Thyroid gland (tissue), 4 donors: ENCODE measurements at regions not wholly inside any gene's neighbourhood (a gene's known extent, or its start where the extent isn't known, plus 50 kb on each side); places are given as distances from the start of the nearest gene placed in this dataset.

Experiments
- DNase-seq, 2 donors: peaks; one replicate each; pipeline ENCODE4 v3.0.0-alpha.2; 2019
- H3K27ac ChIP-seq, 3 donors: fragments of 200-600 bp; sonication (generic); 1 replicate in 2 of 3; 2 replicates in 1 of 3; pipeline ENCODE4 v1.5.1; 2016 to 2019; ENCODE audit warnings: mild to moderate bottlenecking in 1 of 3, moderate library complexity in 1 of 3
- H3K27me3 ChIP-seq: fragments of 200-600 bp; sonication (generic); one replicate; pipeline ENCODE4 v1.5.1; 2019
- H3K36me3 ChIP-seq, 2 donors: fragments of 200-600 bp; sonication (generic); one replicate each; pipeline ENCODE4 v1.5.1; 2016 to 2019
- H3K4me1 ChIP-seq, 2 donors: fragments of 200-600 bp; sonication (generic); one replicate each; pipeline ENCODE4 v1.5.1; 2017 to 2019
- H3K4me3 ChIP-seq, 3 donors: fragments of 200-600 bp; sonication (generic); replicated peaks in 1 of 3; 1 replicate in 2 of 3; 2 replicates in 1 of 3; pipeline ENCODE4 v1.5.1; 2016; ENCODE audit warnings: mild to moderate bottlenecking in 1 of 3
- H3K9me3 ChIP-seq: fragments of 200-600 bp; sonication (generic); one replicate; pipeline ENCODE4 v1.5.1; 2017
- POLR2A ChIP-seq, 2 donors: fragments of 450-650 bp; IDR thresholded peaks; one replicate each; pipeline ENCODE4 v1.6.1; 2017; ENCODE audit warnings: antibody characterized with exemption in 2 of 2, mild to moderate bottlenecking in 2 of 2, moderate library complexity in 1 of 2
- WGBS, 2 donors: methylation state at CpG; one replicate each; pipeline ENCODE4 v1.1.5; 2017; 5-methylcytosine and 5-hydroxymethylcytosine counted together
- intact Hi-C: fragments of 100-400 bp; cut with DNase I; formaldehyde crosslinking; loops from one replicate; pipeline ENCODE4 v1.15.1; 2023
- TF ChIP-seq, protein P1 (sequence below), 6 experiments: fragments of 200-600 bp in 3 of 6; fragments of 450-650 bp in 3 of 6; sonication (generic) in 3 of 6; IDR thresholded peaks; one replicate each; pipeline ENCODE4 v1.5.1; 2016 to 2019; ENCODE audit warnings: antibody characterized with exemption in 6 of 6, mild to moderate bottlenecking in 2 of 6, inconsistent platforms in 1 of 6, moderate library complexity in 1 of 6

DNA sequence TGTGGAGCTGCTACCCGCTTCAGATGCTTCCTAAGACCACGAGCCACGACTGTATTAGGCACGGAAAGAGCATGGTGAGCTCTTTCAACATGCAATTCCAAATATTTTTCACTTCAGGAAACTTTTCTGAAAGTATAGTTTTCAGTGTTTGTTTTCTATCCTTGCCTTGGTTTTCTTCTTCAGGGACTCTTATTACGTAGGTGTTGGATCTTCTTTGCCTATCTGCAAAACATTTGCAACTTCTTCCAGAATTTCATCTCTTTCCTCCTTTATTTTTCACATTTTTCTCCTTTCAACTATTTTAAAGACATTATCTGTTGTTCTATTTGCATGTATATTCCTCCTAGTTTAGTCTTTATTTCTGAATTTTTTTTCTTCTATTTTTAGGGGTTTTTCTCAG lies 148.9 kb upstream of the LSM14A start:
- Histone ChIP-seq H3K27ac (no peak overlapping the region), H3K27me3 (no peaks in the 10 kb centered on the region), H3K9me3 (no peaks in the 10 kb centered on the region), H3K4me1 (no peaks in the 10 kb centered on the region), H3K36me3 (no peaks in the 10 kb centered on the region), H3K4me3 (no peak overlapping the region)
- WGBS, 2 donors: 85 to 88% methylated on average over 5 of the region's 5 CpGs
- no peak for DNase-seq
- intact Hi-C loops: no loop called here
- no peak for TF ChIP-seq POLR2A (IDR thresholded peaks at IDR 0.05)
- TF ChIP-seq, protein P1, sequence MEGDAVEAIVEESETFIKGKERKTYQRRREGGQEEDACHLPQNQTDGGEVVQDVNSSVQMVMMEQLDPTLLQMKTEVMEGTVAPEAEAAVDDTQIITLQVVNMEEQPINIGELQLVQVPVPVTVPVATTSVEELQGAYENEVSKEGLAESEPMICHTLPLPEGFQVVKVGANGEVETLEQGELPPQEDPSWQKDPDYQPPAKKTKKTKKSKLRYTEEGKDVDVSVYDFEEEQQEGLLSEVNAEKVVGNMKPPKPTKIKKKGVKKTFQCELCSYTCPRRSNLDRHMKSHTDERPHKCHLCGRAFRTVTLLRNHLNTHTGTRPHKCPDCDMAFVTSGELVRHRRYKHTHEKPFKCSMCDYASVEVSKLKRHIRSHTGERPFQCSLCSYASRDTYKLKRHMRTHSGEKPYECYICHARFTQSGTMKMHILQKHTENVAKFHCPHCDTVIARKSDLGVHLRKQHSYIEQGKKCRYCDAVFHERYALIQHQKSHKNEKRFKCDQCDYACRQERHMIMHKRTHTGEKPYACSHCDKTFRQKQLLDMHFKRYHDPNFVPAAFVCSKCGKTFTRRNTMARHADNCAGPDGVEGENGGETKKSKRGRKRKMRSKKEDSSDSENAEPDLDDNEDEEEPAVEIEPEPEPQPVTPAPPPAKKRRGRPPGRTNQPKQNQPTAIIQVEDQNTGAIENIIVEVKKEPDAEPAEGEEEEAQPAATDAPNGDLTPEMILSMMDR (IDR thresholded peaks at IDR 0.05): no peak

DNA sequence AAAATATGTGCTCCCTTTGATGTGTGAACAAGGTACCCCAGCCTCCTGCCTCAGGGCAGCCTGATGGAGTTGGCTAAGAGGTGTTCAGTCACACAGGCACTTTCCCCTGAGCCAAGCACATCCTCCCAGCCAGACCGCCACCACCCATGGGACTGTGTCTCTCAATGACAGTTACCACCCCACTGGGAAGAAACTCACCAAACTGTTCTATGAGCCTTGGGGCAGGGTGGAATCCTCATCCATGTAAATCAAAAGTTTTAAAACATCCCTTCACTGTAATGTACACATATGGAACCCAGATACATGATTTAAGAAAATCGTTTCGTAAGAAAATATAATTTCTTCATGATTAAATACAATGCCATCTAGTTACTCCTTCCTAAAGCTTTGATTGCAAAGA lies 138.4 kb upstream of the LSM14A start:
- Histone ChIP-seq H3K36me3 (no peaks in the 10 kb centered on the region), H3K27ac (no peak overlapping the region), H3K27me3 (no peaks in the 10 kb centered on the region), H3K4me1 (no peaks in the 10 kb centered on the region), H3K9me3 (no peaks in the 10 kb centered on the region), H3K4me3 (no peak overlapping the region)
- WGBS, 2 donors: 91 to 92% methylated on average over 3 of the region's 3 CpGs
- no peak for DNase-seq
- TF ChIP-seq POLR2A (IDR thresholded peaks at IDR 0.05): no peak
- intact Hi-C loops: no loop called here

DNA sequence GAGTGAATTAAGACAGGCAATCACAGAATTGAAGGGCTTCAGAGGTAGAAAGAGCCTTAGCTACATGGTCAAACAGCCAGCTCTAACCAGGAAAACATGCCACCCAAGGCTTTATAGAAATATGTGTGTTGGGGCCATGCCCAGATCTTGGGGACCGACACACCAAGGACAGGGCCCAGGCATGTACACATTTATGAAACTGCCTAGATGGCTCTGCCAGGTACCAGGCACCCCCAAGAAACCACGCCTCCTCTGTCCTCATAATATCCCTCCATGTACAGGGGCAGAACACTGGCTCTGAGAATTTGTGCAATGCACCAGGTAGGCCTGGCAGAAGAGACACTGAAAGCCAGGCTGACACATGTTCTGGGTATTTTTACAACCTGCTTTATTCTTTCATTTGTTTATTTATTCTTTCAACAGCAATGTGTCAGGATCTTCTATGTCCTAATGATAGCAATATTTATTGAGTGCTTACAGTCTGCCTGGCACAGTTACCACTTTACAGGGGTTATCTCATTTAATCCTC lies 137.9 kb upstream of the LSM14A start:
- Histone ChIP-seq H3K27ac (no peak overlapping the region), H3K27me3 (no peaks in the 10 kb centered on the region), H3K36me3 (no peaks in the 10 kb centered on the region), H3K4me3 (no peak overlapping the region), H3K4me1 (no peaks in the 10 kb centered on the region), H3K9me3 (no peaks in the 10 kb centered on the region)
- intact Hi-C loops: no loop called here
- TF ChIP-seq, protein P1 (IDR thresholded peaks at IDR 0.05): no peak
- no peak for TF ChIP-seq POLR2A (IDR thresholded peaks at IDR 0.05)
- 92 to 96% methylated on average over 2 of the region's 2 CpGs for WGBS, 2 donors
- DNase-seq: no peak

DNA sequence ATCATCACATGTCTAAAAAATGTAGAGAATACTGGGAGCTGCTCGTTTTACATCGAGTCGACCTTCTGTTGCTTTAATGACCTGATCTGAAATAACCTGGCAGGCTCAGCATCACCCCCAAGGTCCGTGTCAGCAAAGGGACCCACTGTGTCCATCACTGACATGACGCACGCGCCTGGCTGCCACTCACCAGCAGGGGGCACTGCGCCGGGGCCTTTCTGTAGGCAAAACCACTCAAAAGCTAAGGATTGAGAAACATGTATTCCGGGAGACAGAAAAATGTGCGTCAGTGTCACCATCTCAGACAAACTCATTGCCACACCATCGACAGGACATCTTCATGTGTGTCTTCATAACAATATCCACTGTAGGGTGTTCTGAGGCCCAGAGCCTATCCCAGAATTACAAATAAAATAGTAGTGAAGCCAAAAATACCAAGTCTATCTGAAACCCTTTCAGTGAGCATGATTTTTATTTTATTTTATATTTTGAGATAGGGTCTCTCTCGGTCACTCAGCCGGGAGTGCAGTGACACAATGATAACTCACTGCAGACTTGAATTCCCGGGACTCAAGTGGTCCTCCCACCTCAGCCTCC lies 130.3 kb upstream of the LSM14A start:
- intact Hi-C loops: loop anchor here (5.0 kb wide), 1 partner anchor 105 kb away; no protein-coding TSS in a partner anchor

DNA sequence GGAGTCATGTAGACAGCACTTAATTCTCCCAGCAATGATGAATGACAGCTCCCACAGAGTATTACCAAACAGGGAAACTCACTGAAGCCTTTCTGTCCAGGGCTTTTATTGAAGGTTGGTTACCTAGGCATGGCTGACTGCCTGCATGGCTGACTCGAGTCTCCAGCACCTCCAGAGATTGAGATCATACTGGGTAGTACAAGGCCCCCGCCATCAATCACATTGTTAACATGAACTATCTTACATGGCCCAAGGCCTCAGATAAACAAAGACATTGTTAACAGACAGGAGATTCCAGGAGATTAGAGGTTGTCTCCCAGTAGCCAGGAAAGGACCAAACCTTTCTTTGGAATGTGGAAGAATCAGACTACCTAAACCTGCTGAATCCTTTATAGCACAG lies 128.3 kb upstream of the LSM14A start:
- Histone ChIP-seq H3K27ac (no peak overlapping the region), H3K4me1 (no peaks in the 10 kb centered on the region), H3K9me3 (no peaks in the 10 kb centered on the region), H3K36me3 (no peaks in the 10 kb centered on the region), H3K4me3 (no peak overlapping the region), H3K27me3 (no peaks in the 10 kb centered on the region)
- DNase-seq: no peak
- WGBS, 2 donors: 19 to 58% methylated on average over 2 of the region's 2 CpGs
- intact Hi-C loops: loop anchor here (5.0 kb wide), 1 partner anchor 103 kb away; no protein-coding TSS in a partner anchor
- TF ChIP-seq, protein P1 (IDR thresholded peaks at IDR 0.05): no peak
- no peak for TF ChIP-seq POLR2A (IDR thresholded peaks at IDR 0.05)

More for the DNA sequence above, 130.3 kb upstream of the LSM14A start:
- Histone ChIP-seq H3K9me3 (no peaks in the 10 kb centered on the region), H3K4me1 (no peaks in the 10 kb centered on the region), H3K27ac (no peak overlapping the region), H3K4me3 (no peak overlapping the region), H3K36me3 (no peaks in the 10 kb centered on the region), H3K27me3 (no peaks in the 10 kb centered on the region)
- TF ChIP-seq POLR2A (IDR thresholded peaks at IDR 0.05): no peak
- TF ChIP-seq, protein P1 (IDR thresholded peaks at IDR 0.05): peak; percentile 53 to 87 (median 59)
- peak; percentile 66 to 73 for DNase-seq
- WGBS, 2 donors: 28 to 36% methylated on average over 10 to 15 of the region's 15 CpGs
